GM18519 (cell line): ENCODE measurements at regions not wholly inside any gene's neighbourhood (a gene's known extent, or its start where the extent isn't known, plus 50 kb on each side); places are given as distances from the start of the nearest gene placed in this dataset.
"Not testable (repeated sequence)": the region's sequence is repeated elsewhere in the genome, so short reads cannot be mapped to it uniquely, and the experiment has no call there.

Experiments used
- ATAC-seq: cut with Tn5 transposase; IDR thresholded peaks from one replicate; pipeline ENCODE4 v1.9.1; 2021; ENCODE audit warnings: mild to moderate bottlenecking, moderate library complexity; ENCODE audit not compliant: unreplicated experiment, low FRiP score

DNA sequence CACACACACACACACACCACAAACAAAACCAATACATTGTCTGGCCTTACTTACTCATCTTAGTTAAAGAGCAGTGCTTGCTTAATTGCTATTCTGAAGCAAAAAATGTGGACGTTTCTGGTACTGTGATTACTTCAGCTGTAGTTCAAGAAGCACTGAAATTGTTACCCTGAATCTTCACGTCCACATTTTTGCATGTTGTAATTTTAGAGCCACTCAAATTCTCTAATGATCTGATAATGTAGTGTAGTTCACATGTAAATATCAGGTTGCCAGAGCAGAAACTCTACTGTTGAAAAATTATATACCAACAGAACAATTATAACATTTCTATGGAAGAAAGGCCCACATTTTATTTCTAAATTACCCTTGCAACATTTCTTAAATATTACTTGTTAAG is 1451.1 kb downstream of the GATA3 start:
- ATAC-seq = no peak

- no peak for ATAC-seq
These were observed 1454.1 kb downstream of the GATA3 start for GRCh38 chr10:9508606-9509005.

DNA sequence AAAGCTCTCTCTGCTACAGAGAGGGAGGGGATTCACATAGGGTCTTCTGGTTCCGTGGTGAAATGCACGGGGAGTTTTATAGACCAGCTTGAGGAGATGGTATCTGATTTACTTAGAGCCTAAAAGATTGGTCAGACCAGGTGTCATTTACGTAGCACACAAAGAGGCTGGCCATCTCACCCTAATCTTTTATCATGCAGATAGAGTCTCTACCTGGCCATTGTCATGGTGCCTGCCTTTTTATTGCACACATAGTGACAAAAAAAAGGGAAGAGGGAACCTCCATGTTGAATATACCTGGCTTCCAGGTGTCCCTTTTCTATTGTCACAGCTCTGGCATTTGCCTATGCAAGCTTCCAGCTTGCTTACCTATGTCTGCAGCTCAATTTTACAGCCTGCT is 1456.1 kb downstream of the GATA3 start:
- no peak for ATAC-seq

- ATAC-seq = no peak
These were observed 1461.4 kb downstream of the GATA3 start for GRCh38 chr10:9515922-9516321.

DNA sequence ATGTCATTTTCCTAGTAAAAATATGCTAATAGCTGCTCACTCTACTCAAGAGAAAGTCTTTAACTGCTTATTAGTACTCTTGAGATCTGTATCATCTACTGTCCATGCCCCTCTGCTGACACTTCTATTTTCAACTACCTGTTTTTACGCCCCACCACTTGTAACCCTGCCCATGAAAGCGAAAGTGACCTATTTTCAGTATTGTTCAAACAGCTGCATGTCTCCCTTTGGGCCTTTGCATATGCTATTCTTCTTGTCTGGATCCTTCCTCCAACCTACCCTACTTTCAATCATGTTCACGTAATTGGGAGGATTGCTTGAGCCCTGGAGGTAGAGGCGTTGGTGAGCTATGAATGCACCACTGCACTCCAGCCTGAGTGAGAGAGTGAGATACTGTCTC is 1481.3 kb downstream of the GATA3 start:
- peak; percentile 89 for ATAC-seq

DNA sequence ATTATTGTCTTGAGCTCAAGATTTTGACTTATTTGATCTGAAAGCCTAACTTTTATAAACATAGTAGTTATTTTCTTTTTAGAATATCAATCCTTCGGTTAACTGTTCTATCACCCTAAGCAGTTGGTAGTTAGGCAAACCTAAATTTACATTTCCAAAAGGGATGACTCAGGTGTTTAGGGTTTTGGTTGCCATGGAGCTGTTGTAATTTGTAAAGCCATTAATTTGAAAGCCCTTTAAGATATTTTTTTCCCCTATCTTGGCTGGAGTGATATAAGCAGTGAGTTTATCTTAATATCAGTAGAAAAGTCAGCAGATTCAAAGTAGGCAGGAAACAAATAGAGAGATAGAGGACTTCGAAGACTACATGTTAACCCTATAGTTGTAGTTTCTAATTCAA is 1472.6 kb upstream of the CELF2 start:
- no peak for ATAC-seq

DNA sequence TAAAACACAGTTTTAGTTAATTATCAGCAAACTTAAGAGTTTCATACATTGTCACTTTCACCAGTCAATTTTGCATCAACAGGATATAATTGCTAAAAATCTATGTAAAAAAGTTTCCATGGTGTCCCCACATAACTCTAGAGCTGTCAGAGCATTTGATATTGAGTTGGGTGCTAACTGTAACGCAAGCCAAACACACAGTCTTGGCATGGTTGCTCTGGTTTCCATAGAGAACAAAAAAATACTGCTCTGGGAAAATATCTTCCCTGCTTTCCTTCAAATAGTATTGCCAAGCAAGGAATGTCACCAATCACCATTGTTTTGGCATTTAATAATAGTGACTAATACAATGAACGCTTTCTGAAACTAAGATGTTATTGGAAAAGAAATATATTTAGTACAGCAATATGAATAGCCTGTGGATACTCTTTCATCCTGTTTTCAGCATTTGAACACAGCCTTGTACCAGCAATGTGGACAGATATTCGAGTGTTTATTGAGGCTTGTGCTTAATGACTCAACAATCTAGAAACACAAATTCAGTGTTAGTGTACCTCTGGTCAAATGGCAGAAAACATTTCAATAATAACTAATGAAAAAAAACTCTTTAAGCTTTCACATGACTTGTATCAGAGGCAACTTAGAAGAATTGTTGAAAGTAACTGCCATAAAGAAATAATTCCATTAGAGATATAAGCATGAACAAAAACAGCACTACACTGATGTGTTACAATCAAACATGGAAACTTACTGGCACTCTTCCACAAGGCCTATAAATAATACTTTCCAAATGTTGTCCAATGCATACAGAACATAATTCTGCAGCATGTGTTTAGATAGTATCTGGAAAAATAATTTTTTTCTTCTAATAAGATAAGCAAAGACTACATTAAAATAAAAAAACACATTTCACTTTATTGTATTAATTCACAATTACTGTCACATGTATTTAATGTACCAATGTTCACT is 1469.5 kb upstream of the CELF2 start:
- ATAC-seq = no peak

DNA sequence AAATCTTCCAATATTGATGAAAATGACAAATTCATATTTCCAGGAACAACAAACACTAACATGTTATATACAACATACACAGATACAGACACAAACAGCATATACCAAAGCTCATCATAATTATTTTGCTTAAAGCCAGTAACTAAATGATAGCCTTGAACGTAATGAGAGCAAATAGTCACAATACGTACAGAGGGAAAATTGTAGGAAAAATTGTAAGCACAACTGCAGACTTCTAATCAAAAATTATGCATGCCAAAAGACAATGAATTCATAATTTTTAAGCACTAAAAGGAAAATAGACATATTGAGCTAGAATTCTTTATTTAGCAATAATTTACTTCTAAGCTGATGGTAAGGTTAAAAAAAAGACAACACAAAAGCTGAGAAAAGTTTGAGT is 1466.9 kb upstream of the CELF2 start:
- no peak for ATAC-seq

DNA sequence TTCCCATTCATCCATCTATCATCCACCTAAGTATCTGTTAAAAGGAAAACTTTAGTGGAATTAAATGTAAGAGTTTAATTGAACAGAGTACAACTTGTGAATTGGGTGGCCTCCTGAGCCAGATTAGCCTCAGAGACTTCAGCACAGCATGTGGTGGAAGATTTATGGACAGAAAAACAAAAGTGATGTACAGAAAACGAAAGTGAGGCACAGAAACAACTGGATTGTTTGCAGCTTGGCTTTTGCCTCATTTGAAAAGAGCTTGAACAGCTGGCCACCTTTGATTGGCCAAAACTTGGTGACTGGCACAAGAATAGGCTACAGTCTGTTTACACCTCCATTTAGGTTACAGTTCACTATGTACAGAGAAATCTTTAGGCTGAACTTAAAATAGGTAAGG is 1463.4 kb upstream of the CELF2 start:
- no peak for ATAC-seq

DNA sequence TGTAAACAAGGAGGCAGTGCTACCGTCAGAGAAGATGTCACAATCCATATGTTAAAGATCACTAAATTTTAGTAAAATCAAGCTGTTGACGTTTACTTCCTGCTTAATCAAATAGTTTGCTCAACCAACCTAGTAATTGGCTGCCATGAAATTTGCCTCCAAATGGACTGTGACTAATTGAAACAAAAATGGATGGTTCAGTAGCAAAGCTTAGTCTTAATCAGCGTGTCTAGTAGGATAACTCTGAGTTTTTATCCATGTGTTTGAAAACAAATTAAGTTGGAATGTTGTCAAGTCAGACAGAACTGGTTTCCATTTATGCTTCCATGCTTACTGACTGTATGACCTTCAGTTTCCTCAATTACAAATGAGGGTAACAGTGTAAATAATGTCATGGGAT is 1456.7 kb upstream of the CELF2 start:
- ATAC-seq = no peak

DNA sequence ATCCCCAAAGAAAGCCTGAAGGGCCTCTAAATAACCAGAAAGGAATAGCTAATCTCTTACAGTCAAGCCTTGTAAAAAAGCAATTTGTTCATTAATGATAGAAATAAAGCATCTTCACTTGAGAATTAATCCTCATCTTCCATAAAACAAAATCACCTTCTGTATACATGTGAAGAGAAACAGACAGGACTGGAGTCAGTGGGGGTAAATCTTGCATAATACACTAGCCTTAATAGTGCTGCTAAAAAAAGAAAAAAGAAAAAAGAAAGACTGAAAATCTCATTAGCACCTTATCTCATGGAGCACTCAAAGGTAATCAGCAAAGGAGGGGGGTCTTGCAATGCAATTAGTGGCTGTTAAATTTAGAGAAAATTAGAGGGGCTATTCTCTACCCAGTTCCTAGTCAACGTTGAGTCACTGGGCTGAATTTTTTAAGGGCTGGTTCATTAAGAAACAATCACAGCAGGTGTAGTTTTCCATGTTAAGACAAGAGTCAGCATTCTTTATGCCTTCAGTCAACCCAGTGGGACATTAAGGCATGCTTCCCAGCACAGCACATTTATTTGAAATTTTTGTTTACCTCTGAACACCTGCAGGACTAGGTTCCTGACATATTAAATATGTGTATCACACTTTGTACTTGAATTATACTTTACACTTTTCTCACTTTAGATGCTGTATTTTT is 1455.7 kb upstream of the CELF2 start:
- no peak for ATAC-seq

DNA sequence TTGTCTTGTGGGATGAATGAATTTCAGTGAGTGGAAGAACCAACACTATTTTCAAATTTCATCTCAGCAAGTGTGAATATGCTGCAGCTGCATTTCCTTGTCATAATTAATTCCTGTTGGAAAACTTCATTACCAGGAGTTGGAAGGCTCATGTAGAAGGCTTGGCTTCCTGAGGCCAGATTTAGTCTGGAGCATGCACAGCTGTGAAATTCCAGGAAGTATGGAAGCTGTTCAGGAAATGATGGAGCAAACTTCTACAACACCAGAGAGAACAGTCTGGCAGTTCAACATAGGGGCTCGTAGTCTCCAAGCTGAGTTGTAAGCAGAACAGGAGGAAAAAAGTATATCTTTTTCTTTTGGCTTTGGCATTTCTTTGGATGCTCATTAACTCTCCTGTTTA is 1439.9 kb upstream of the CELF2 start:
- no peak for ATAC-seq

DNA sequence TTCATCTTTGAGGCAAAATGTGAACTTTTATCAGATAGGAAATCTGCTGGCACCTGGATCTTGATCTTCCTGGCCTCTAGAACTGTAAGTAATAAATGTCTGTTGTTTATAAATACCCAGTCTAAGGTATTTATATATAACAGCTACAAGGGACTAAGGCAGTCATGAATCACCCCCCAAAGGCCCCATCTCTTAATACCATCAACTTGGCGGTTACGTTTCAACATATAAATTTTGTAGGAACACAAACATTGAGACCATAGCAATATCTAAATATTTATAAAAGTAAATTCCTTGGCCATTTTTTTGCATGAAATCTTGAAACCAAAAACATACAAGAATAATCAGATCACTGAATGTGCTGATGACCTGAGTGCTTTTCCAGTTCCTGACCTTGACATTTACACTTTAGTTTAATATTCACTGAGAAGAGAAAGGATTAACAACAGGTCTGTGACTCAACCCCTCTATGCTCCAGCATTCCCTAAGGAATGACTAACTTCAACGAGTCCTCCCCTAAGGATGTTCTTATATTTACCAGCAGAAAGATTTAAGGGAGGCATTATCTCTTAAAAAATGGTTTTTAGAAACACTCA is 1438.5 kb upstream of the CELF2 start:
- ATAC-seq = no peak

- not testable (repeated sequence) for ATAC-seq
These were observed 1434.9 kb upstream of the CELF2 start for GRCh38 chr10:9582803-9583202.

DNA sequence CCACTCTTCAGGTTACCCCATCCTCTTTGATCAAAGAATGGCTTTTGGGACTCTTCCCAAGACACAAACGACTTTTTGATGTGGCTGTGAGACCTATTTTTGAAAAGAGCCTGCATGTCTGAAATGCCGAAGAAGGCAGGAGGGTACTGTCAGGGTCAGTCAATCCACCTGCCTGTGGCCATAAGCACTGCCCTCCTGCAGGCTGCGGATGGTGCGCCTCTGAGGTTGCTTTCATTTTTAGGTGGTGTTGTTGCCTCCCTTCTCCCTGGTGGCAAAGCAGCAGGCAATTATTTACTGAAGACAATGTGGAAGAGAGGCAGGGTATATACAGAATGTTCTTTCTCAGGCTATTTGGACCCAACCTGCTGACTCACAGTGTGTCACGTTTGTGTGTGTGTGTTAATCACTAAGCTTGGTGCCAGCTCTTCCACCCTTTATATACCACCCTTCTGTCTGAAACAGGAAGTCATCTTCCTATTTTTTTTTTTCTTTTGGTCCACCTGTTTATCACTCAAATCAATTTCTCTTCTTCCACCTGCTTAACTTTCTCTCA is 1421.2 kb upstream of the CELF2 start:
- no peak for ATAC-seq

- ATAC-seq = no peak
These were observed 1414.7 kb upstream of the CELF2 start for GRCh38 chr10:9602998-9603397.

GRCh38 chr10:9603972-9604371 is 1413.7 kb upstream of the CELF2 start:
- ATAC-seq = no peak

GRCh38 chr10:9605231-9605630 is 1412.4 kb upstream of the CELF2 start:
- no peak for ATAC-seq

DNA sequence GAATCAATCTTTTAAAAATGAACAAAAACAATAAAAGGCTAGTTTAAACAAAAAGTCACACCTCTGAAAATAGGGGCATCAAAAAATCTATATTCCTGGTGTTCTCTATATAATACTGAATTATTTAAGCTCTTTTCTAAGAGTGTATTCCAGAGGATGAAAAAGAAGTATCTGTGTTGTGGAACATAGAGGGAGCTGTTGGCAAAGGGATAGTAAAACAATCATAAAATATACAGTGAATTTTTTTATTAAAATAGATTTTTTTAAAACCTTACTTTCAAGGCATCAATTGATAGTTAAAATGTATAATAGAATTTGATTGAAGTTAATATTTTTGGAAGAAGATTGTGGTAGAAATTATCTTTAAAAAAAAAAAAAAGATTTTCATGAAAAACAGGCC is 1409.1 kb upstream of the CELF2 start:
- ATAC-seq = no peak

DNA sequence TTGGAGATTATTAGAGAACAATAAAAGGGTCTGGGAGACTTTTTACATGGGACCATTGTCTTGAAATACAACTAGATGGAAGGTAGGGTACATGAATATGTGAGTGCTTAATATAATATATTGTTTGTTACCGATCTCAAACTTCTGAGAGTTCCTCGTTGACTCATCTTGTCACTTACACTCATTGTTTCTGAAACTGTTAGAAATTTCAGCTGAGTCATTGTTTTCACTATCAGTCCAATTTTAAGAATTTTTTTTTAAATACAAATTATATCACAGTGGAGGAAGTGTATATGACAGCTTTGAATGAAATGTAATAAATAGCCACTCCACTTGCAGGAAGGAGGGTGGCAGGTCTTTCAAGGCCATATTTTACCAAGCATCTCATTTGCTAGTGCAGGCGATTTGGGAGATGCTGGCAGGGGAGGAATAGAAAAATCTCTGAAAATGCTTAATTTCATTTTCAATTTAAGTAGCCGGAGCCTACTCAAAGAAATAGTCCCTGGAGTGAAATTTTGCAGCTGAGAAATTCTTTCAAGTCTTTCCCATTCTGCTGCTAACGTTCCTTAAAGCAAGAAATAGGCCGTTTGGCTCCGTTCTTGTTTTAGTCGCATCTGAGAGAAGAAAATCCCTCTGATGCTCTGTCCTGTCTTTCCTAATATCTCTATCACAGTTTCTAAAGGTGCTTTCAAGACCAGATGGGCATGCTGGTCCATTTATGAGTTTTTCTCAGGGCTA is 1404.2 kb upstream of the CELF2 start:
- peak; percentile 96 for ATAC-seq
